Suprapubic skin (tissue), 4 donors: ENCODE measurements at regions not wholly inside any gene's neighbourhood (a gene's known extent, or its start where the extent isn't known, plus 50 kb on each side); places are given as distances from the start of the nearest gene placed in this dataset.

Experiments
- POLR2A ChIP-seq, 2 donors: fragments of 450-650 bp; IDR thresholded peaks; one replicate each; pipeline ENCODE4 v1.6.1; 2017; ENCODE audit warnings: antibody characterized with exemption in 2 of 2, mild to moderate bottlenecking in 2 of 2, moderate library complexity in 2 of 2
- POLR2AphosphoS5 ChIP-seq, 3 donors: sonication (generic); formaldehyde crosslinking; IDR thresholded peaks; one replicate each; pipeline ENCODE4 v1.6.1; 2017; ENCODE audit warnings: antibody characterized with exemption in 3 of 3
- TF ChIP-seq, protein P1 (sequence below), 2 donors: fragments of 200-600 bp in 1 of 2; fragments of 450-650 bp in 1 of 2; sonication (generic) in 1 of 2; IDR thresholded peaks; one replicate each; pipeline ENCODE4 v1.5.1; 2016 to 2019; ENCODE audit warnings: antibody characterized with exemption in 2 of 2, mild to moderate bottlenecking in 1 of 2, moderate library complexity in 1 of 2

DNA sequence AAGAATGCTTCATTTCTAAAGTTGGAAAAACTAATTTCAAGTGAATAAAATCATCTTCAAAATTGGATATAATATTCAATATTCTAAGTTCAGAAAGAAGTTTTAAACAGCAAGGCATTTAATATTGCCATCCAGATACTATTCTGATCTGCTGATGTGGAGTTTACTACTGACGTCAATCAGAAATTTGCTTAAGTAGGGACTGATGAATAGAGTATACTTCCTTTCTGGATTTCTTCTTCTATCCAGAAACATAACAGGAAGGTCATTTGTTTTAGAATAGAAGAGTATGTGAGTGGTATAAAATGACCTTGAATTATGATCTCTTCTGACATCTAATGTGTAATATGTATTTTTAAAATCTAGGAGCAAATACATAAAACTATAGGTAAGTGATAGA lies 308.1 kb upstream of the ADGRL2 start:
- TF ChIP-seq POLR2A (IDR thresholded peaks at IDR 0.05) (no peak), POLR2AphosphoS5 (IDR thresholded peaks at IDR 0.05) (no peak)
- TF ChIP-seq, protein P1, sequence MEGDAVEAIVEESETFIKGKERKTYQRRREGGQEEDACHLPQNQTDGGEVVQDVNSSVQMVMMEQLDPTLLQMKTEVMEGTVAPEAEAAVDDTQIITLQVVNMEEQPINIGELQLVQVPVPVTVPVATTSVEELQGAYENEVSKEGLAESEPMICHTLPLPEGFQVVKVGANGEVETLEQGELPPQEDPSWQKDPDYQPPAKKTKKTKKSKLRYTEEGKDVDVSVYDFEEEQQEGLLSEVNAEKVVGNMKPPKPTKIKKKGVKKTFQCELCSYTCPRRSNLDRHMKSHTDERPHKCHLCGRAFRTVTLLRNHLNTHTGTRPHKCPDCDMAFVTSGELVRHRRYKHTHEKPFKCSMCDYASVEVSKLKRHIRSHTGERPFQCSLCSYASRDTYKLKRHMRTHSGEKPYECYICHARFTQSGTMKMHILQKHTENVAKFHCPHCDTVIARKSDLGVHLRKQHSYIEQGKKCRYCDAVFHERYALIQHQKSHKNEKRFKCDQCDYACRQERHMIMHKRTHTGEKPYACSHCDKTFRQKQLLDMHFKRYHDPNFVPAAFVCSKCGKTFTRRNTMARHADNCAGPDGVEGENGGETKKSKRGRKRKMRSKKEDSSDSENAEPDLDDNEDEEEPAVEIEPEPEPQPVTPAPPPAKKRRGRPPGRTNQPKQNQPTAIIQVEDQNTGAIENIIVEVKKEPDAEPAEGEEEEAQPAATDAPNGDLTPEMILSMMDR (IDR thresholded peaks at IDR 0.05): no peak
